AG10803 (cell line): ENCODE measurements at regions not wholly inside any gene's neighbourhood (a gene's known extent, or its start where the extent isn't known, plus 50 kb on each side); places are given as distances from the start of the nearest gene placed in this dataset.

Experiments
- DNase-seq: peaks from one replicate; pipeline ENCODE4 v3.0.0; 2010; ENCODE audit warnings: low read depth
- H3K4me3 ChIP-seq: 2 replicates; pipeline ENCODE4 v1.5.1; 2011; ENCODE audit warnings: mild to moderate bottlenecking, low read length, control low read depth
- TF ChIP-seq, protein P1 (sequence below): conservative IDR thresholded peaks from 2 replicates; pipeline ENCODE4 v1.5.1; 2011; ENCODE audit warnings: mild to moderate bottlenecking, low read length, control low read depth, inconsistent platforms

DNA sequence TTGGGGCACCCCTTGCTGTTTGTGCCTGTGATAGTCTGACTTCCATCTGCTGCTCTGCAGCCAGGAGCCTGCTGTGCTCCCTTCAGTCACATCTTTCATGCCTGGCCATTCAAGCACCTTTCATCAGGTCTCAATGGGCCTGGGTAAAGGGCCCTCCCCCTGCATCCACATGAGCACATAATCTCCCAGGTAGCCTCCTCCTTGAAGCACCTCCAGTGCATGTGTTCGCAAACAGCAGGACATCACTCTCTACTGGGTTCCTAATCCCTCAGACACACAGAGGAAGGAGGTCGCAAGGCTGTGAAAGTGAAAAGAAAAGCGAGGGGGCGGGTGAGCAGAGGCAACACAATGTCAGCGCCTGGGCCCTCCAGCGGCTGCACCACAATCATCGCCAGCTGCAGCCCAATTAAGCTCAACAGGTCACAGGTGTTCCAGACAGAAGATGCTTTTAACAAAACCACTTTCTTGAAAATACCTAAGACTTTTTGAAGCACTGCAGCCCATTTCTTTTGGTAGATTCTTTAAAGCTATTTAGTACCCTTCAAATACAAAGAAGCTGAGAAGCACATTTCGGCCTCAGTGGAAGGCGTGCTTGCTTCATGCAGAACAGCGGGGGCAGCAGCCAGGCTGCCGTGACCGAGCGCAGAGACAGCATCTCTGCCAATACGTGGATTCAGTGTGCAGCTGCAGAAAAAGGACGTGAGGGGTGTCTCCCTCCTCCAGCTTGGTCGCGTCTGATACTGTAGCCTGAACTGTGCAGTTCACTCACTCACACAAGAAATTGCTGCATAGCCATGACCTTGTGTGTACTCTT is 92.2 kb upstream of the SPRY1 start:
- DNase-seq: no peak
- H3K4me3 ChIP-seq: no peak overlapping the region

DNA sequence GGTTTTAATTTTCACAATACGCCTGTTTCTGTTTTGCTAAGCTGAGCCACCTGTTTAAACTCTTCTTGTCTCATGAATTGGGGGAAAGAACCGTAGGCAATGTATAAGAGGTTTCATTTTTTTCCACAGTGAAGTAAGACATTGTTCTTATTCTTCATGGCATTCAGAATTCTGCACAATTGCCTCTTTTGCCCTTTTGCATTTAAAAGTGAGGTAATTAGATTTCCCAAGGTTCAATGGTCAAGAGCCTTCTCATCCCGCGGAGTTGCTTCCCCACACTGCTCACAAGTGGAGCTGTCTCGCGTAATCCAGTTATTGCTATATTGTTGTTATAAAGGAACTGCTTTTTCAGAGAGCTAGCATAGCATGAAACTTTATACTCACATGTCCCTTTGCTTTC is 90.9 kb upstream of the SPRY1 start:
- no peak overlapping the region for H3K4me3 ChIP-seq
- TF ChIP-seq, protein P1, sequence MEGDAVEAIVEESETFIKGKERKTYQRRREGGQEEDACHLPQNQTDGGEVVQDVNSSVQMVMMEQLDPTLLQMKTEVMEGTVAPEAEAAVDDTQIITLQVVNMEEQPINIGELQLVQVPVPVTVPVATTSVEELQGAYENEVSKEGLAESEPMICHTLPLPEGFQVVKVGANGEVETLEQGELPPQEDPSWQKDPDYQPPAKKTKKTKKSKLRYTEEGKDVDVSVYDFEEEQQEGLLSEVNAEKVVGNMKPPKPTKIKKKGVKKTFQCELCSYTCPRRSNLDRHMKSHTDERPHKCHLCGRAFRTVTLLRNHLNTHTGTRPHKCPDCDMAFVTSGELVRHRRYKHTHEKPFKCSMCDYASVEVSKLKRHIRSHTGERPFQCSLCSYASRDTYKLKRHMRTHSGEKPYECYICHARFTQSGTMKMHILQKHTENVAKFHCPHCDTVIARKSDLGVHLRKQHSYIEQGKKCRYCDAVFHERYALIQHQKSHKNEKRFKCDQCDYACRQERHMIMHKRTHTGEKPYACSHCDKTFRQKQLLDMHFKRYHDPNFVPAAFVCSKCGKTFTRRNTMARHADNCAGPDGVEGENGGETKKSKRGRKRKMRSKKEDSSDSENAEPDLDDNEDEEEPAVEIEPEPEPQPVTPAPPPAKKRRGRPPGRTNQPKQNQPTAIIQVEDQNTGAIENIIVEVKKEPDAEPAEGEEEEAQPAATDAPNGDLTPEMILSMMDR: no peak
- no peak for DNase-seq

More for the DNA sequence above, 92.2 kb upstream of the SPRY1 start:
- TF ChIP-seq, protein P1: no peak

DNA sequence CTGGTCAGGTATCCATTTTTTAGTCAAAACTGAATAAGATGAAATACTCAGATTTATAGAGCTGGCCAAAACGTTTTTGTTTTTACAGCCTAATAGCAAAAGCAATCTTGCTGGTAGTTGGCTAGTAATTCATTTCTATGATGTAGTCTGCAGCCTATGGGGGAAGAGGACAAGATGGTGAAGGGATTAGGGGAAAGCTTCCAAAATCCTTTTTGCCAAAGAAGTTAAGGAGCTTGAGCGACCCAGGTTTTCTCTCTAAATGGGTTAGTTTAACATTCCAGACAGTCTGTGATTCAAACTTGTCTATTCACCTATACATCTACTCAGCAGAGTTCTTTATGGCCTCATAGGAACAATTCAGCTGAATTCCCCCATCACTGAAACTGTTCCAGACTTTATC is 89.8 kb upstream of the SPRY1 start:
- no peak for DNase-seq
- no peak overlapping the region for H3K4me3 ChIP-seq
- TF ChIP-seq, protein P1: no peak

DNA sequence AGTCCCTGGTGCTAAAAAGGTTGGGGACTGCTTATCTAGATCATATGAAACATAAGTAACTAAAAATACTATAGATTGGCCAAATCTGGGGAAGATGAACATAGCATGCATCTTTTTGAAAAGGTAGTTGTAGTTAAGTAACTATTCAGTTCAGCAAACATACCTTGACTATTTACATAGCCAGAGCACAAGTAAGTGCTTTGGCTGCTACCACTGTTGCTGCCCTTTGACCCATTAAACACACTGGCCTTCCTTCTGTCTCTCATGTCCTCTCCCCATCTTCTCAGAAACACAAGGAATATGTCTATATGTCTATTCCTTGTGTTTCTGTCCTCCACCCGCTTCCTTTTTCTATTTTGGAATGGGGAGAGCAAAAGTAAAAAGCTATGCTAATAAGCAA is 87.9 kb upstream of the SPRY1 start:
- TF ChIP-seq, protein P1: no peak
- H3K4me3 ChIP-seq: no peak overlapping the region
- DNase-seq: no peak

DNA sequence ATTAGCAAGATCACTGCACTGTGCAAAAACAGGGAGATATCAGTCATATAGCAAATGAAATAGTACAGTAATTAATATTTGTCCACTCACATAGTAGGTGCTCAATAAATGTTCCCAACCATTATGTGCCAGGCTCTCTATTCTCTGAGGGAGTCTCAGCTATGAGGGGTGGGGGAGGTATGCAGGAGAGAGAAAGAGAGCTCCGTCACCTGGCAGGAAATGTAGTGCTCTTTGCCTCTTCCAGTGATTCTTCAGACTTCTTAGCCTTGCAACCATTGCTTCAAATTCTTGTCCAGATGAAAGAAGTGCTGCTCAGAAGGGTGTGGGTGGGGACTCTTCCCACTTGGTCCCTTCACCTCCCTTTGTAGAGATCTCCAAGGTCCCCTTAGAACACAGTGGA is 84.5 kb upstream of the SPRY1 start:
- no peak for DNase-seq
- TF ChIP-seq, protein P1: no peak
- no peak overlapping the region for H3K4me3 ChIP-seq

DNA sequence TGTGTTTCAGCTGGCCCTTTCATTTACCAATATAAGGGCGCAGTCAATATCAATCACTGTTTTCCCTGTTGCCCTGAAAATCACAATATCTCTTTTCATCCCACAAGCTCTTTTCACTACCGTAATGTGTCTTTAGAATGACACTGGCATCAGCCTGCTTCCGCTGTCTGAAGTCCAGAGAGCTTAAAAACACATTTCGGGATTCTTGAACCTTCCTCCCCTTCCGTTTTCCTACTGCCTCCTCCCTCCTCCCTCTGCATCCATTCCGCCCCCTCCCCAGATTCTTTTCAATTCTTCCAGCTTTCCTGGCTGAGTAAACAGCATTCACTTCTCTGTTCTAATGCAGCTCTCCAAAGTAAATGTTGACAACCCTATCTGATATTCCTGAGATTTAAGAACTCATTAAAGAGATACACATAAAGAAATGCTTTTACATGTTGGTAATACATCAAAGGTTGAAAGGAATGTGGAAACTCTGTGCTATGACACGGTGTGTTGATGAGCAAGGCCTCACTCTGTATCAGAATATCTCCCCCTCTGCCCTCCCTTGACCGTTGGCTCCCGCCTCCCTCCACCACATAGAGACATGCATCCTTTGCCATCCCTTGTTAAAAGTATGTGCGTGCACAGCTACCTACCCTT is 83.5 kb upstream of the SPRY1 start:
- H3K4me3 ChIP-seq: no peak overlapping the region
- TF ChIP-seq, protein P1: no peak
- no peak for DNase-seq

DNA sequence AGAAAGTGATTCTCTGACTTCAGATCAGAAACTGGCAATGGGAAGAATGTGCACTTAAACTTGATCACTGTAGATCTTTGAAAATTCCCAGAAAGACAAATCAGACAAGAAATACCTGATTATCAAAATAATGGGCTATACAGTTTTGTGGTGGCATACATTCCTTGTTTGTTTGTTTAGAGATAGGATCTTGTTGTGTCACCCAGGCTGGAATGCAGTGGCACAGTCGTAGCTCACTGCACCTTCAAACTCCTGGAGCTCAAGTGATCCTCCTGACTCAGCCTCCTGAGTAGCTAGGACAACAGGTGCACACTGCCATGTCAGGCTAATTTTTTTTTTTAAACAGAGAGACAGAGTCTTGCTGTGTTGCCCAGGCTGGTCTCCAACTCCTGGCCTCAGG is 81.0 kb upstream of the SPRY1 start:
- H3K4me3 ChIP-seq: no peak overlapping the region
- no peak for DNase-seq
- TF ChIP-seq, protein P1: no peak
